Right atrium auricular region (tissue), 2 donors: ENCODE measurements at regions not wholly inside any gene's neighbourhood (a gene's known extent, or its start where the extent isn't known, plus 50 kb on each side); places are given as distances from the start of the nearest gene placed in this dataset.

Experiments used
- DNase-seq: peaks from one replicate; pipeline ENCODE4 v3.0.0-alpha.2; 2019; ENCODE audit warnings: low spot score
- H3K27ac ChIP-seq, 2 donors: fragments of 200-600 bp; sonication (generic); 1 replicate in 1 of 2; 2 replicates in 1 of 2; pipeline ENCODE4 v1.5.1; 2016 to 2019
- H3K27me3 ChIP-seq, 2 donors: fragments of 200-600 bp; sonication (generic); one replicate each; pipeline versions ENCODE4 v1.5.1 to v1.6.0; 2017 to 2019
- H3K36me3 ChIP-seq: fragments of 200-600 bp; sonication (generic); one replicate; pipeline ENCODE4 v1.5.1; 2016
- H3K4me1 ChIP-seq, 2 donors: fragments of 200-600 bp; sonication (generic); one replicate each; pipeline versions ENCODE4 v1.5.1 to v1.6.0; 2017 to 2019
- H3K4me3 ChIP-seq, 2 donors: fragments of 200-600 bp; sonication (generic); 1 replicate in 1 of 2; 2 replicates in 1 of 2; pipeline ENCODE4 v1.5.1; 2017 to 2019; ENCODE audit warnings: mild to moderate bottlenecking in 1 of 2, moderate library complexity in 1 of 2
- H3K9me3 ChIP-seq, 2 donors: fragments of 200-600 bp; sonication (generic); one replicate each; pipeline ENCODE4 v1.5.1; 2019
- CTCF ChIP-seq, 2 donors: fragments of 200-600 bp; sonication (generic); IDR thresholded peaks; one replicate each; pipeline ENCODE4 v1.5.1; 2019; ENCODE audit warnings: antibody characterized with exemption in 2 of 2

GRCh38 chr7:28245123-28245878 lies 64.7 kb upstream of the JAZF1 start:
- TF ChIP-seq CTCF (IDR thresholded peaks at IDR 0.05): no peak
- Histone ChIP-seq H3K4me3 (no peak overlapping the region), H3K27ac (no peak overlapping the region), H3K9me3 (no peaks in the 10 kb centered on the region), H3K36me3 (no peaks in the 10 kb centered on the region), H3K4me1 (no peaks in the 10 kb centered on the region), H3K27me3 (no peaks in the 10 kb centered on the region)
- no peak for DNase-seq

- Histone ChIP-seq H3K4me1 (no peaks in the 10 kb centered on the region), H3K36me3 (no peaks in the 10 kb centered on the region), H3K27me3 (no peaks in the 10 kb centered on the region), H3K4me3 (no peak overlapping the region), H3K9me3 (no peaks in the 10 kb centered on the region), H3K27ac (no peak overlapping the region)
- no peak for DNase-seq
- TF ChIP-seq CTCF (IDR thresholded peaks at IDR 0.05): no peak
Observed at GRCh38 chr7:28246921-28247461, 66.4 kb upstream of the JAZF1 start.

GRCh38 chr7:28258240-28258639 lies 77.6 kb upstream of the JAZF1 start:
- no peak for TF ChIP-seq CTCF (IDR thresholded peaks at IDR 0.05)
- no peaks in the 10 kb centered on the region for H3K27me3 ChIP-seq
- no peak overlapping the region for H3K27ac ChIP-seq
- no peak for DNase-seq
- no peak overlapping the region for H3K4me3 ChIP-seq
- no peaks in the 10 kb centered on the region for H3K9me3 ChIP-seq
- H3K36me3 ChIP-seq: no peaks in the 10 kb centered on the region
- no peaks in the 10 kb centered on the region for H3K4me1 ChIP-seq

- TF ChIP-seq CTCF (IDR thresholded peaks at IDR 0.05): no peak
- Histone ChIP-seq H3K27me3 (no peaks in the 10 kb centered on the region), H3K4me3 (no peak overlapping the region), H3K9me3 (no peaks in the 10 kb centered on the region), H3K36me3 (no peaks in the 10 kb centered on the region), H3K4me1 (no peaks in the 10 kb centered on the region), H3K27ac (no peak overlapping the region)
- DNase-seq: no peak
Observed at GRCh38 chr7:28260969-28261368, 80.4 kb upstream of the JAZF1 start.

- no peak for TF ChIP-seq CTCF (IDR thresholded peaks at IDR 0.05)
- DNase-seq: no peak
- no peaks in the 10 kb centered on the region for H3K9me3 ChIP-seq
- H3K27me3 ChIP-seq: no peaks in the 10 kb centered on the region
- H3K27ac ChIP-seq: no peak overlapping the region
- H3K4me1 ChIP-seq: no peaks in the 10 kb centered on the region
- no peaks in the 10 kb centered on the region for H3K36me3 ChIP-seq
- no peak overlapping the region for H3K4me3 ChIP-seq
Observed at GRCh38 chr7:28263622-28264271, 83.2 kb upstream of the JAZF1 start.
